ENCODE measurements at regions not wholly inside any gene's neighbourhood (a gene's known extent, or its start where the extent isn't known, plus 50 kb on each side); places are given as distances from the start of the nearest gene placed in this dataset.
"Not testable (repeated sequence)": the region's sequence is repeated elsewhere in the genome, so short reads cannot be mapped to it uniquely, and the experiment has no call there.

DNA sequence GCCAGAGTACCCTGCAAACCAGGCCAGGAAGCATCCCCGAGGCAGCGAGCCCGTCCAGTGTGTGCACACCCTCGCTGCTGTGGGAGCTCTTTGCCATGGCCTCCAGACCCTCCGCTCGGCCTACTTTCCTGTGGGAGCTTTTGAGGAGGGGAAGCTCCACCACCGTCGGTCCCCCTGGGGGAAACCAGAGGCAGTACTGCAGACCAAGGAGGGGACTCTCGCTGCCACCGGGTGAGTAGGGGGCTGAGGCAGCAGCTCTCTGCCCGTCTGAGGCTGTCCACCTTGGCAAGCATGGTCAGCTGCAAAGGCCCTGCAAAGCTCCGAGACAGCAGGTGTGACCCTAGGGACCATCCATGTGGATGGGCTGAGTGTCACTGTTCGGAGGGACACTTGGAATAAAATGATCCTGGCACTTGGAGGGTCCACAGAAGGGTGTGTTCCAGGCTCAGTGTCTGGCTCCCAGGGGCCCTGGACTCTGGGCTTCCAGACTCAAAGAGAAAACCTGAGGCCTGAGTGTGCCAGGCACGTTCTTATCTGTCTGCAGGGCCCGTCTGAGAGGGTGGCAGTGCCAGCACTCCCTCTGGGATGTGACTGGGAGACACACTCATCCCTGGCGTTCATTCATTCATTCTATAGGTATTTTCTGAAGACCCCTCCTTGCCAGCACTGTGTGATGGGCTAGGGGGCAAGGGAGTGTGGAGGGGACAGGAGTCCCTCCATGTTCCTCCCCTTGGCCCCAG lies 282.8 kb upstream of the HS6ST1 start:
- no peak overlapping the region for H3K27ac ChIP-seq
- DNase-seq (ENCODE audit: low read depth, low spot score) = no peak

DNA sequence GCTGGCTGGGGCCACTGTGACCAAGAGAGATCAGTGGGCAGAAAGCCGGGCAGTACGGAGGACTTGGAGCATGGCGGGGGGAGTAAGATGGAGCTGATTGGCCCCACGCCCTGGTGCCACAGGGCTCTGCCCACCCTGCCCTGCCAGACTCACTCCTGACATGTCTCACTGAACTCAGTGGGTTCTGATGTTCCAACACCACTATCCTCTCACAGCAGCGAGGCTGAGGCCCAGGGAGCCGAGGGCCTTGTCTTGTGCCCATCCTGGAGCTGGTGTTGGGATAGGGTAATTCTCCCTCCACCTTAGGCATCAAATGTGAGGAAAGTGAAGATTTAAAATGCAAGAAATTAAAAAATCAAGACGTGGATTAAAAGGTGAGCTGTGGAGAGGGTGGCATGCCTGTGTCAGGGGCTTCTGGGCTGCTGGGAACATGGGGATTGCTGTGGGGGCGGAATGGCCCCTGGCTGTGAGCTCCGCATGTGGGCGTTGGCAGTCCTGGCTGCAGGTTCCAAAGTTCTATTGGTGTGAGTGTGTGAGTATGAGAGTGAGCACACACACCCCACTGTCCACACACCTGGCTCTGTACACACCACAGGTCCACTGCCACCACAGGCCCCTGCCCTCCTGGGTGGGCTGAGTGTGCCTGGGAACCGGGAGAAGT lies 283.5 kb upstream of the HS6ST1 start:
- DNase-seq (ENCODE audit: low read depth, low spot score) = no peak
- H3K27ac ChIP-seq = no peak overlapping the region

DNA sequence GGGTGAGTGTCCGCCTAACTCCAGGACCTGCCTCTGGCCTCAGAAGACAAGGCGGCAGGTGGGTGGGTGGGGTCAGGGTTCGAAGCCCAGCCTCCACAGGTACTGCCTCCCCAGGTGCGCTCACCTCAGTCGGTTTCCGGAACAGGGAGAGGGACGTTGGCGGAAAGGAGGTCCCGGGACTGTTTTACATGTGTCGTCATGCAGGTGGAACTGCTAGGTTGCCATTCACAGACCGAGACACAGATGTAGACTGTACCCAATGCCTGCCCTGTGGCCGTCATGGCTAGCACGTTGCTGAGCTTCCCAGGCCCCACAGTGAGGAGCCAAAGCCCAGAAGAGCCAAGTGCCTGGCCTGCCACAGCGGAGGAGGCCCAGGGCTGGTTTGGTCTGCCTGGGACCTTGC lies 284.0 kb upstream of the HS6ST1 start:
- H3K27ac ChIP-seq = no peak overlapping the region
- DNase-seq (ENCODE audit: low read depth, low spot score) = no peak

DNA sequence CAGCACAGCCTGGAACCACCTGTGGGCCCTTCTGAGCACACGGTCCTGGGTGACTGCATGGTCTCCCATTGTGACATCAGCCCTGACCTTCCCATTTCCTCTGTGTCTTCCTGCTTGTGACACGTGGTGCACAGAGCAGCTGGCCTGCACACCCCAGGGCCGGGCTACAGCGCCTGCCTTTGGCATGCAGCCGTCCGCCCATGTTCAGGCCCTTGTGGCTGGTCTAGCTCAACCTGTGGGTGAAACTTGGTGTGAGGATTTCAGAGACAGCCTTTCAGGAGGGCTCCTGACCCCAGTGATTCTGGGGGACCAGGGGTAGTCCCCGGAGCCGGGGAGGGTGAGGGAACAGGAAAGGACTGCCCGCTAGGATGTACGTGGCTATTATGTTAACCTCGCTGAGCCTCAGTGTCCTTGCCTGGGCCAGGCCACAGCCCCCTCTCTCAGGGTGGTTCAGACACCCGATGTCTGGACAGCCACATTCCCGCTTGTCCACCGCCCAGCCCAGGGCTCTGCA lies 284.8 kb upstream of the HS6ST1 start:
- no peak for DNase-seq (ENCODE audit: low read depth, low spot score)
- no peak overlapping the region for H3K27ac ChIP-seq

DNA sequence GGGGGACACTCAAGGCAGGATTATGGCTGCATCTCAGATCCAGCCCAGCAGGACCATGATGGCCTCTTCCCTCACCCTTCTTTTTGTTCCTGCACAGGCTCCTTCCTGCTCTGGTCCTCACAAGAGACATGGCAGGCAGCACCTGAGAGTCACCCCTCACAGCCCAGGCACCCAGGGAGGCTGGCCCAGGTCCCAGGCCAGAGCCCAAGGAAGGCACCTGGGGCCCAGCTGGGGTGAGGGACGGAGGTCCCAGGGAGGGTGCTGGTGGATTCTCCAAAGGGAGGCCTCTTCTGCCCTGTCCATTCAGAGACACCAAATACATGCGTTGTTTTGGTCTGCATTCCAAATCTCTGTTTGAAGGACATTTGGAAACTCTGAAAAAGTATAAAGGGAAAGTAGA lies 285.4 kb upstream of the HS6ST1 start:
- no peak for DNase-seq (ENCODE audit: low read depth, low spot score)
- H3K27ac ChIP-seq = no peak overlapping the region

DNA sequence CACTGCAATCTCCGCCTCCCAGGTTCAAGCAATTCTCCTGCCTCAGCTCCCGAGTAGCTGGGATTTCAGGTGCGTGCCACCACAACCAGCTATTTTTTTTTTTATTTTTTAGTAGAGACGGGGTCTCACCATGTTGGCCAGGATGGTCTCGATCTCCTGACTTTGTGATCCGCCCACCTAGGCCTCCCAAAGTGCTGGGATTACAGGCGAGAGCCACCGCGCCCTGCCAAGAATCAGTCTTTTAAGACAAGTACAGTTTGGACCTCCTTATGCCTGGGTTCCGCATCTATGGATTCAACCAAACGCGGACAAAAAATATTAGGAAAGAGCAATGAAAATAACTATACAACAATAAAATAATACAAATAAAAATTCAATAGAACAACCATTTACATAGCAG lies 285.9 kb upstream of the HS6ST1 start:
- not testable (repeated sequence) for H3K27ac ChIP-seq; DNase-seq (ENCODE audit: low read depth, low spot score)

DNA sequence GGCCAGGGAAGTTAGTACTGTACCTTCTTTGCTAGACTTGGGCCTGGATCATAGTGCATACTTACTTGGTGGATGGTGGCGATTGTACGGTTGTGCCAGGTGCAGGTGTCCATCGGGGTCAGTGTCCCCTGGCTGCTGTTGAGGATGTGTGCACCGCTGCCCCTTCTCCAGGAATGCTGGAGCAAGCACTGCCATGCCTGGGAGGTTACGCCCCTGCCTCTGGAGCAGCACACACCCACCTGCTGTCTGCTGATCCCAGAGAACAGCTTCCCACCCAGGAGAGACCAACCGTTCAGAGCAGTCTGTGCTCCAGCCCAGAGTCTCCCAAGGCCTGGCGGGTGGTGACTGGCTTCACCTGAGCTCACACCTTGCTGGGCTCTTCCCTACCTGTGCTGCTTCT lies 286.8 kb upstream of the HS6ST1 start:
- H3K27ac ChIP-seq = no peak overlapping the region
- no peak for DNase-seq (ENCODE audit: low read depth, low spot score)

DNA sequence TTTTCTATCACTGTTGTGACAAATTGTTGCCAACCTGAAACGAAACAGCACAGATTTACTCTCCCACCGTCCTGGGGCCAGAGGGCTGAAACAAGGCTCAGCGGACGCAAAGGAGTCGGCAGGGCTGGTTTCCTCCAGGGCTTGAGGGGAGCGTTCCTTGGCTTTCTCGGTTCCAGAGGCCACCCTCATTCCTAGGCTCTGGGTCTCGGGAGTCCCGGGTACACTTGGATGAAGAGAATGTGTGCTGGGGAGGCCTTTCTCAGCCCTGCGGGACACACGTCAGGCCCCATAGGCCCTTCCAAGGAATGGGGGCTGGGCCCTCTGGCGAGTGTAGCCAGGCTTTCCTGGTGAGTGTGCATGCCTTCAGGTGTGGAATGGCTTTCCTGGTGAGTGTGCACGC lies 287.3 kb upstream of the HS6ST1 start:
- no peak for DNase-seq (ENCODE audit: low read depth, low spot score)
- no peak overlapping the region for H3K27ac ChIP-seq

DNA sequence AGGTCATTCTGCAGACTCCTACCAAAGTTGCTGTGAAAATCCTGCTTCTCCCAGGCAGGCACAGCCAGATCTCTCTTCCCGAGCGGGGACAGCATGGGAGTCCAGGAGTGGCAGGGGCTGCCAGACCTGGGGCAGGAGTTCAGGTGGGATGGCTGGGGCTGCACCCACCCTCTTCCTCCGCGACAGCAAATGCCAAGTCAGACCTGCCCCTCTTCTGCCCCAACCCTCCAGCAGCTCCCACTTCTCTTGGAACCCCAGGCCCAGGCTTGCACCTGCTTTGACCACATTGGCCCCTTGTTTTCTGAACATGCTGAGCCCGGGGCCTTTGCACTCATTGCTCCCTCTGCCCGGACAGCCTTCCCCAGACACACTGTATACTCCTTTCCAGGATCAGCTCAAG lies 288.2 kb upstream of the HS6ST1 start:
- H3K27ac ChIP-seq = no peak overlapping the region
- no peak for DNase-seq (ENCODE audit: low read depth, low spot score)

DNA sequence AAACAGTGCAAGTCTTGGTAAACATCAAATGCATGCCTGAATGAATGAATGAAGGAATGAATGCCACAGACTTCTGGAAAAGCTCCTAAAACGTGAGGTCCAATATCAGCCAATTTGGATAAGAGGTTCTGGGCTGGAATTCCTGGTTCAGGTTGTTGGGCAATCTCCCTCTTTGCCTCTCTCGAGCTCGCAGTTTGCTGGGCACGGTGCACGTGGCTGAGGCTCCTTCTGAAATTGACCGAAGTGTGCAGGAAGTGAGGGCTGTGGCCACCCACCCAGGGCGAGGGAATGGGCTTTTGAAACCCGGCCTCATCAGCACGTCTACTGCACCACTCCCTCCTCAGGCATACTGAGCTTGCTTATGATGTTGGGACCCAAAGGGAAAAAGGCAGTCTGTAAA lies 288.8 kb upstream of the HS6ST1 start:
- no peak for DNase-seq (ENCODE audit: low read depth, low spot score)
- H3K27ac ChIP-seq = no peak overlapping the region

DNA sequence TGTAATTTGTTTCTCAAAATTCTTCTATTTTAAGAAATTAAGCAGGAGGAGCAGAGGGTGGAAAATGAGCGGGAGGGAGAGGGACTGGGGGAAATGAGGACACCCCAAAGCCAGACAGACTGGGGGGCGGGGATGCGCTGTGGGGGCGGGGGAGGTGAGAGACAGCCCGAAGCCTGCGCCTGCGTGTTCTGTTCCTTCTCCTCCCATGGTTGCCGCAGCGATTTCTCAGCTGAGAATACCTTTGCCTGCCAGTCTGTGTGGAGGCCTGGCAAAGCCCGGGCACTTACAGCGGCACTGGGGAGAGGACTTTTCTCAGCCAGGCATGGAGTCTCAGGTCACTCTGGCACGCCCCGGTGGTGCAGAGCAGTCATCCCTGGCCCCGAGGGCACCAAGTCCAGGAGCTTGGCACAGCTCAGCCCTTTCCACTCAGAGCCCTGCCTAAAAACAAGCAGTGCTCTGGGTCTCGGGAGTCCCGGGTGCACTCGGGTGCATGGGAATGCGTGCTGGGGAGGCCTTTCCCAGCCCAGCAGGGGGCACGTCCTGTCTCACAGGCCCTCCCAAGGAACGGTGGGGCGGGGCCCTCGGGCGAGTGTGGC lies 289.3 kb upstream of the HS6ST1 start:
- no peak overlapping the region for H3K27ac ChIP-seq
- DNase-seq (ENCODE audit: low read depth, low spot score) = no peak

DNA sequence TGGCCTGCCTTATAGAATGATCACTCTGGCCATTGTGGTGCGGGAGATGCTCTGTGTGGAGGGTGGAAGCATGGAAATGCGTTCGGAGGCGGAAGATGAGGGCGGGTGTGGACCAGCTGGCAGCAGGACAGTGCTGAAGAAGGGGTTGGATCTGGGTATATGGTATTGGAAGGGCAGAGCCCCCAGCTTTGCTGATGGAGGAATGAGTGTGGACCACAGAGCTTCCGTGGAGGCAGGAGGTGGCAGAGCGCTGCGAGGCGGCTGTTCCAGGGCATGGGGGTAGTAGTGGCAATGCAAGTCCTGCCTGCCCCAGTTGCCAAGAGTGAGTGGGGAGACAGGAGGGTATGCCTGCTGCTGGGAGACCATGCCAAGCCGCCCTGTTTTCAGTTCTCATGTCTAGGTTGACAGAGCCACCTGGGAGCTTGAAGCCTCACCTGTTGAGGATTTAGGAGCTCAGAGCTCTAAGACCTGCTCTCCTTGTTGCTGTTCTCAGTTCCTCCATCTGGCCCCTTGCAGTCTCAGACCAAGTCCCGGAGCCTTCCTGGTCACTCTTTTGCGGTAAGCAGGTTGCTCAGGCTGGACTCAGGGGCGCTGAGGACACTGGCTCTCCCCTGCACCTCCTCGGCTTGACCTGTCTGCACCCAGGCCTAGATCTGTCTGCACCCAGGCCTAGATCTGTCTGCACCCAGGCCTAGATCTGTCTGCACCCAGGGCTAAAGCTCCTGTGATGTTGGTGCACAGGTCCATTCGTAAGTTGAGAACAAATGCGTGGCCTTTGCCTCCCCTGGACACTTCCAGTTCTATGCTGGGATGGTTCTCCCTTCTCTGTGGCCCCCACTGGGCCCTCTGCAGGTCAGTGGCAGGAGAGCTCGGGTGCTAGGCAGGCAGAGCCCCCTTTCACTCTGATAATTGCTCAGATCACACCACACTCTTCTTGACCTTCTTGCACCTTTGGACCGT lies 290.5 kb upstream of the HS6ST1 start:
- DNase-seq (ENCODE audit: low read depth, low spot score) = no peak
- no peak overlapping the region for H3K27ac ChIP-seq

DNA sequence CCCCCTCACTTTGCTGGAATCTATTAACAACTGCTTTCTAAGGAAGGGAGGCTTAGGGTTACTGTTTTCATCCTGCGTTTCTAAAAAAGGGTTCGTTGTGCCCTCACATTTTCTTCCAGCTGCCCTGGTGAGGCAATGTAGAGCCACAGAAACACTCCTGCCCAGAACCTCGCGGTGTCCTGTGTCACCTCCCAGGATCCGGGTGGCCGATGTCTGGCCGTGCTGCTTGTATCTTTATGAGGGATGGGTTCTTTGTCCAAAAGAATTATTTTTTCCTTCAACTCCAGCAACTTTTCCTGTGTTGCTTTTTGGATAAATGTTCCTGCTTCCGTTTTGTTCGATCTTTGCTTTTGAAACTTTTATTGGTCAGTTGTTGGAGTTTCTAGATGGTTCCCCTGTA lies 291.8 kb upstream of the HS6ST1 start:
- H3K27ac ChIP-seq = no peak overlapping the region
- no peak for DNase-seq (ENCODE audit: low read depth, low spot score)

DNA sequence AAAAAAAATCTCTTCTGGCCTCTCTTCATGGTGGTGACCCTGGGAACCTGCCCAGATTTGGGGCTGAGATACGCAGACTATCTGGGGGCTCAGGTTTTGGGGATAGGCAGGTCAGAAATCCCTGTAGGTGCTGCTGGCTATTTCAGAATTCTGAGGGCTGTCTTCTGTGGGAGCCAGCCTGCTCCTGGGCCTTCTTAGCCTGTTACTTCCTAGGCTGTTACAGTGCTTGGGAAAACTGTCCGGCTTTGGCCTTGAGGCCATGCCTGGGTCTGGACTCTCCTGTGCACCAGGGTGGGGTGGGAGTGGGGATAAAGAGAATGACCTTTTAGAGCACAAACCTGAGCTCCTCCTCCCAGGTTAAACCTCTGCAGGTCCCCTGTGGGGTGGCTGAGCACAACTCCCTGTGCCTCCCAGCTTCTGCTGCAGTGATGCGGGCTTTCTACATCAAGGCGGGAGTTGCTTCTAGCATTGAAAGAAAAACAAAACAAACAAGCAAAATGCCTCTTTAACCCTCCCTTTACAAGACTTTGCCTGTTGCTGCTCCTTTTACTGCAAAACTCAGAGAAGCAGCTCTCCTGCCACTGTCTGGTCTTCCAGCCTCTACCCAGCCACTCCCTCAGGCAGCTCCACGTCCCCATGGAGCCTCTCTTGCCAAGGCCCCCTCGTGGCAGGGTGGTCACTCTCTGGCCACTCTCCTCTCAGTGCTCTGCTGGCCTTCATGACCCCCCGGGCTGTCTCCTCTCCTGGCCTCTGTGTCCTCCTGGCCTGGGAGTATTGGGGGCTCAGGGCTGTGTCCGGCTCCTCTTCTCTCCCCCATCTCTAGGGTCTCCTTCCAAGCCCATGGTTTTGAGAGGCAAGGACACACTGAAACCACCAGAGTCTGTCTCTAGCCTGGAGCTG lies 293.0 kb upstream of the HS6ST1 start:
- no peak overlapping the region for H3K27ac ChIP-seq
- no peak for DNase-seq (ENCODE audit: low read depth, low spot score)

DNA sequence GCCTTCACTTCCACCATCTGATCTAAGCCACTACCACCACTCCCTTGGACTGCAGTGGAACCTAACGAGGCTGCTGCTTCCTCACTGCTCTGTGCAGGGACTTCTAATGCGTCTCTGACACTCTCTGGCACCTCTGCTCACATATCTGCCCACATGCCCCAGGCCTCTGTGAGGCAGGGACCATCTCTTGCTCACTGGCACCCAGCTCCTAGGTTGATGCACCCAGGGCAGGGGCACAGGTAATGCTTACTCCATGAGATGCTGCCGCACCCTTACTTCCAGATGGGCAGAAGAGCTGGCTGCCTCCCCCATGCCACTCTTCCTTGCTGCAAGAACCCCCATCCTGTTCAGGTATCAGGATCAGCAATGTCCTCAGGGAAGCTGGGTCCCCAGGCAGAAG lies 294.0 kb upstream of the HS6ST1 start:
- no peak for DNase-seq (ENCODE audit: low read depth, low spot score)
- H3K27ac ChIP-seq = no peak overlapping the region

DNA sequence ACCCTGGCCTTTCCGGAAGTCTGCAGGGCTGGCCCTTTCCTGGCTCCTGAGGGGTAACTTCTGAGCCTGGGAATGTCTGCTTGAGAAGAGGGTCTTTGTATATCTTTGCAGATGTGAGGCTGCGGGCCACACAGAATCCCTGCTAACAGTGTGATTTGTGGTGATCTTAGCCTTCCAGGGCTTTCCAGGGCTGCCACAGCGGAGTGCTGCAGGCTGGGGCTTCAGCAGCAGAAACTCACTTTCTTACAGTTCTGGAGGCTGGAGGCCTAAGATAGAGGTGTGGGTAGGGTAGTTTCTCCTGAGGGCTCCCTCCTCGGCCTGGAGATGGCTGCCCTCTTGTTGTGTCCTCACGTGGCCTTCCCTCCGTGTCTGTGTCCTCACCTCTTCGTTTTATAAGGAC lies 294.7 kb upstream of the HS6ST1 start:
- DNase-seq (ENCODE audit: low read depth, low spot score) = no peak
- H3K27ac ChIP-seq = no peak overlapping the region

DNA sequence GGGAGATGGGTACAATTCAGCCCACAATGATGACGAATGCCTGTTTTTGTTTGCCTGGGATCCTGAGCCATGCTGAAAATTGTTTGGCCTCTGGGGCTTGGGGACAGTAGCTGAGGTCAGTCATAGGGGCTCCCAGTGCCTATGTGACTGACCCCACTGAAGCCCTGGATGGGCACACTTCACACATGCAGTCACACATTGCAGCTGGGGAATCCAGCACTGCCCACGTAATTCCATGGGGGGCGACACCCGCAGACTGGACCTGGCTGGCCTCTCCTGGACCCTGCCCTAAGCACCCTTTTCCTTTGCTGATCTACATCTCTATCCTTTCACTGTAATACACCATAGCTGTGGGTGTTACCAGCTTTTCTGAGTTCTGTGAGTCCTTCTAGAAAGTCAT lies 295.2 kb upstream of the HS6ST1 start:
- H3K27ac ChIP-seq = no peak overlapping the region
- no peak for DNase-seq (ENCODE audit: low read depth, low spot score)

DNA sequence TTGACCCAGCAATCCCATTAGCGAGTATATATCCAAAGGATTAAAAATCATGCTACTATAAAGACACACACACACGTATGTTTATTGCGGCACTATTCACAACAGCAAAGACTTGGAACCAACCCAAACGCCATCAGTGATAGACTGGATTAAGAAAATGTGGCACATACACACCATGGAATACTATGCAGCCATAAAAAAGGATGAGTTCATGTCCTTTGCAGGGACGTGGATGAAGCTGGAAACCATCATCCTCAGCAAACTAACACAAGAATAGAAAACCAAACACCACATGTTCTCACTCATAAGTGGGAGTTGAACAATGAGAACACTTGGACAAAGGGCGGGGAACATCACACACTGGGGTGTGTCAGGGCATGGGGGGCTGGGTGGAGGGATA lies 296.2 kb upstream of the HS6ST1 start:
- not testable (repeated sequence) for H3K27ac ChIP-seq; DNase-seq (ENCODE audit: low read depth, low spot score)

DNA sequence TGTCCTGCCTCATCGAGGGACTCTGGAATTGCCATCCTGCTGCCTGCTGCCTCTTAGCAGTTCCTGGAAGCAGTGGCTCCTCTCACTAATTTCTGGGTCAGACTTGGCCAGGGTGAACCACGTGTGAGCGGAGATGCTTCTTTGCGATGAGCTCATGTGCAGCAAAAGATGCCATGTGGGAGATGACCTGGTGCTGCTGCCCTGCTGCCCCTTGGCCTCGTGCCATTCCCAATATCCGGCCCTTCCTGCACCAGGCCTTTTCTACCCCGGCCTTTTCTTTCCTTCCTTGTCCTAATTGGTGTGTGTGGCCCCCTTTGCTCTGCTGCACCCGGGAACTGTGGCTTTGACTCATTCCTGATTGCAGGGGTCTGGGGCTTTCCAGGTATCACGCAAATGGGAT lies 296.9 kb upstream of the HS6ST1 start:
- no peak overlapping the region for H3K27ac ChIP-seq
- no peak for DNase-seq (ENCODE audit: low read depth, low spot score)

All from epithelial cell of prostate (primary cell).